Ishikawa (cell line): ENCODE measurements at regions not wholly inside any gene's neighbourhood (a gene's known extent, or its start where the extent isn't known, plus 50 kb on each side); places are given as distances from the start of the nearest gene placed in this dataset.

Experiments used
- CEBPB ChIP-seq: IDR thresholded peaks from 2 replicates; pipeline ENCODE4 v1.6.1; 2012
- CREB1 ChIP-seq: IDR thresholded peaks from 2 replicates; pipeline ENCODE4 v1.6.1; 2012; ENCODE audit warnings: low read depth
- EGR1 ChIP-seq: IDR thresholded peaks from 2 replicates; pipeline ENCODE4 v1.6.1; 2012
- EP300 ChIP-seq: IDR thresholded peaks from 2 replicates; pipeline ENCODE4 v1.6.1; 2012; ENCODE audit warnings: borderline replicate concordance
- FOXM1 ChIP-seq: IDR thresholded peaks from 2 replicates; pipeline ENCODE4 v1.6.1; 2012; ENCODE audit warnings: low read depth, borderline replicate concordance
- MAX ChIP-seq: IDR thresholded peaks from 2 replicates; pipeline ENCODE4 v1.6.1; 2012
- NFIC ChIP-seq: IDR thresholded peaks from 2 replicates; pipeline ENCODE4 v1.6.1; 2012
- RAD21 ChIP-seq: IDR thresholded peaks from 2 replicates; pipeline ENCODE4 v1.6.1; 2012; ENCODE audit warnings: low read depth
- REST ChIP-seq: IDR thresholded peaks from 2 replicates; pipeline ENCODE4 v1.6.1; 2012; ENCODE audit warnings: low read depth, mild to moderate bottlenecking
- TAF1 ChIP-seq: IDR thresholded peaks from 2 replicates; pipeline ENCODE4 v1.6.1; 2012; ENCODE audit warnings: low read depth, mild to moderate bottlenecking
- TCF12 ChIP-seq: IDR thresholded peaks from 2 replicates; pipeline ENCODE4 v1.6.1; 2012; ENCODE audit warnings: low read depth
- TEAD4 ChIP-seq: IDR thresholded peaks from 2 replicates; pipeline ENCODE4 v1.6.1; 2012
- USF1 ChIP-seq: IDR thresholded peaks from 2 replicates; pipeline ENCODE4 v1.6.1; 2012
- YY1 ChIP-seq: IDR thresholded peaks from 2 replicates; pipeline ENCODE4 v1.6.1; 2012; ENCODE audit warnings: low read depth
- ZBTB7A ChIP-seq: IDR thresholded peaks from 2 replicates; pipeline ENCODE4 v1.6.1; 2012; ENCODE audit warnings: low read depth

GRCh38 chr3:26015752-26016151, 225.9 kb downstream of the OXSM start:
- TF ChIP-seq TAF1 (no peak), REST (no peak), TEAD4 (no peak), NFIC (no peak)

GRCh38 chr3:26018889-26019288, 229.0 kb downstream of the OXSM start:
- no peak for TF ChIP-seq TEAD4
- TF ChIP-seq USF1: no peak
- TF ChIP-seq CREB1: no peak
- TF ChIP-seq FOXM1: no peak
- no peak for TF ChIP-seq MAX
- TF ChIP-seq YY1: no peak
- TF ChIP-seq REST: no peak
- TF ChIP-seq TCF12: no peak
- TF ChIP-seq RAD21: no peak
- TF ChIP-seq ZBTB7A: no peak
- TF ChIP-seq EGR1: no peak
- no peak for TF ChIP-seq CEBPB

- TF ChIP-seq EP300 (no peak), YY1 (no peak), CEBPB (no peak), REST (no peak), CREB1 (no peak), TAF1 (no peak), TCF12 (no peak), RAD21 (no peak), FOXM1 (no peak), USF1 (no peak), NFIC (no peak), ZBTB7A (no peak), EGR1 (no peak), TEAD4 (no peak), MAX (no peak)
Observed at GRCh38 chr3:26029321-26029720, 239.4 kb downstream of the OXSM start.

GRCh38 chr3:26049951-26050350, 260.1 kb downstream of the OXSM start:
- TF ChIP-seq TEAD4 (no peak), TAF1 (no peak), EGR1 (no peak), USF1 (no peak), CEBPB (no peak), TCF12 (no peak), FOXM1 (no peak), REST (no peak), EP300 (no peak)
